GM12872 (cell line): ENCODE measurements at regions not wholly inside any gene's neighbourhood (a gene's known extent, or its start where the extent isn't known, plus 50 kb on each side); places are given as distances from the start of the nearest gene placed in this dataset.

ENCODE experiments used
- CTCF ChIP-seq: IDR thresholded peaks from 3 replicates; pipeline ENCODE4 v1.5.1; 2011; ENCODE audit warnings: low read depth, mild to moderate bottlenecking, low read length, moderate library complexity; ENCODE audit not compliant: insufficient read depth

- no peak for TF ChIP-seq CTCF
Measured at GRCh38 chr2:66702301-66702700, 267.4 kb downstream of the MEIS1 start.

- TF ChIP-seq CTCF, result no peak
Measured at GRCh38 chr2:66704786-66705185, 269.9 kb downstream of the MEIS1 start.

- no peak for TF ChIP-seq CTCF
Measured at GRCh38 chr2:66714610-66715009, 279.7 kb downstream of the MEIS1 start.

GRCh38 chr2:66717218-66717905 lies 282.4 kb downstream of the MEIS1 start:
- TF ChIP-seq CTCF, result no peak

GRCh38 chr2:66717973-66718372 lies 283.0 kb downstream of the MEIS1 start:
- no peak for TF ChIP-seq CTCF

GRCh38 chr2:66721776-66722175 lies 286.9 kb downstream of the MEIS1 start:
- TF ChIP-seq CTCF, result no peak

- TF ChIP-seq CTCF, result no peak
Measured at GRCh38 chr2:66724241-66724640, 289.3 kb downstream of the MEIS1 start.
